ENCODE measurements at regions not wholly inside any gene's neighbourhood (a gene's known extent, or its start where the extent isn't known, plus 50 kb on each side); places are given as distances from the start of the nearest gene placed in this dataset.
"Not testable (repeated sequence)": the region's sequence is repeated elsewhere in the genome, so short reads cannot be mapped to it uniquely, and the experiment has no call there.

DNA sequence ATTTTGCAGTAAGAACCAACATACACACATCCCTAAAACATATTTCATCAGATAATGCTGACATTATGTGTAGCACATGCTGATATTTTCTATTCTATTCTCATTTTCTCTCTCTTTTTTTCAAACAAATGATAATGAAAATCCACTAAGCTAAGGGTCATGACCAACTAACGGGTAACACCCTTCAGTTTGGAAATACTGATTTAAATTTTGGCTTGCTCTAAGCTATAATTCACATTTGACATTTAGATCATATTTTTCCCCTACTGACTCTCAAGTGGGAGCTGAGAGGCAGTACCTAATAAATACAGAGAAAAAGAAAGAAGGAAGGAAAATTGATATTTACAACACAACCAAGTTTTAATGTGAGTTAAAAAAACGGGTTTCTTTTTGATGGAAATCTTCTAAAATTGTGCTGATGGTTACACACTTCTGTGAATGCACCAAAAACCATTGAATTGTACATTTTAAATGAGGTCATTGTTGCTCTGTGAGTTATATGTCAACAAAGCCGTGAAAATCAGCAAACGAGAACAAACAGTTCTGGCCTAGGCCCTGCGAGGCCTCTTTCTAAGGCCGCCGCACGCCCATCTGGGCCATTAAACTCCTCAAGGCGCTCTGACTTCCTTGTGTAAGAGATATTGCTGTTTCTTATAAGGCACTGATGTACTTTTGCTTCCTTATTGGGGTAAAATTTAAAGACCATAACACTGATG is 124.2 kb downstream of the GALR1 start:
- no peak for DNase-seq (ENCODE audit: low read depth)

DNA sequence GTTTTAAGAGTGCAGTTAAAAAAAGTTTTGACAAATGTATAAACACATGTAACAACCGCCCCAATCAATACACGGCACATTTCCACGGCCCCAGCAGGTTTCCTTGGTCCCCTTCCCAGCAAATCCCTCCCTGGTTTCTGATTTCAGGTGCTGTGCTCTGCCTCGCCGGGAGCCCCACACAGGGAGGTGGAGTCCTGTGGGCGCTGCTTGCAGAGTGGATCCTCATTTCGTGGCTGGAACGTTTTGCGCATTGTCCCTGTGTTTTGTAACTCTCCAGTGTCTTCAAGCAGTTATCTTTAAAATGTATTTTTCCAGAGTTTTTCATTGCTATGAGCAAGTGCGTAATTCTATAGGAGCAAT is 124.8 kb downstream of the GALR1 start:
- DNase-seq (ENCODE audit: low read depth): no peak

DNA sequence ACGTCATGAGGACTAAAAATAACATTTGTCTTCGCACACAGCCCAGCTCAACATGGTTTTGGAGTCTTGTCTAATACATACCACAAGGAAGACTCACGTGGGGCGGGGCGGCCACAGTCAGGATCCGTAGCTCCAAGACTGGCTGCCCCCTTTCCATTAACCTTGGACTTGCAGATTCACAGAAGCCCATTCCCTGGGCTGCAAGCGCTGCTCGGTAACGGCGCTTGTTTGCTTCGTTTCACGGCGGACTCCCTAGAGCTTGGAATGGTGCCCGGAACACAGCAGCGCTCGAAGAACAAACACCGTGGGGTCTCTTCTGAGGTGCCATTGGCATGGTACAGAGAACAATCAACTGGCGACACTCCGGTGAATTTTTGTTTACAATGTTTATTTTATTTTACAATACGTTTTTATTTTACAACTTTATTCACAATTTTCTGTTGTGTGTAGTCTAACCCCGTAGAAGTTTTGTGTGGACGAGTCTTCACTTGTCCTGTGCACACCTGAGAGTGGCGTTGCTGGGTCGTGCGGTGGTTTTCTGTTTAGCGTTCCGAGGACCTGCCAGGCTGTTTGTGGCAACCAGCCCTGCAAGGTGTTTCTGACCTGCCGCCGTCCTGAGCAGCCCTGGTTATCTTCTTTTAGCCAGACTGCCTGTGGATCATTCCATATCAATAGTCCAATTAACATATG is 126.5 kb downstream of the GALR1 start:
- no peak for DNase-seq (ENCODE audit: low read depth)

DNA sequence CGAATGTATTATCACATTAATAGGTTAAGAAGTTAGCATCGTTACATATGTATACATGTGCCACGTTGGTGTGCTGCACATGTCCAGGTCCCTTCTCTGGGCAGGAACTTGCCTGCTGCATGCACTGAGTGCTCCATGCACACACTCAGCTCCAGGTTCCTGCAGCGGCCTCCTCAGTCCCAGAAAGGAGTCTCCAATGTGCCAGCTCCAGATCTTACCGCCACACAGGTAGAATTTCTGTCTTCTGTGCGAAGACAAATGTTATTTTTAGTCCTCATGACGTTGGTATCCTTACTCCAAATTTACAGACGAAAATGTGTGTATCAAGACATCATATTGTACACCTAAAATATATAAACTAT is 127.1 kb downstream of the GALR1 start:
- no peak for DNase-seq (ENCODE audit: low read depth)

DNA sequence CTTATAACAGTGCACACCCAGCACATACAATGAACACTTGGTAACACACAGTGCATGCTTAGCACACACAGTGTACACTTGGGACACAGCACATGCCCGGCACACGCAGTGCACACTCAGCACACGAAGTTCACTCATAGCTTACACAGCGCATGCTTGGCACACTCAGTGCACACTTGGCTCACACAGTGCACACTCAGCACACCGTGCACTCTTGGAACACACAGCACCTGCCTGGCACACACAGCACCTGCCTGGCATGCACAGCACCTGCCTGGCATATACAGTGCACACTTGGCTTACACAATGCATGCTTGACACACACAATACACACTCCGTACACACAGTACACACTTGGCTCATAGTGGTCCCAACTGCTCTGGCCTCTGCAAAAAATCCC is 128.2 kb downstream of the GALR1 start:
- no peak for DNase-seq (ENCODE audit: low read depth)

DNA sequence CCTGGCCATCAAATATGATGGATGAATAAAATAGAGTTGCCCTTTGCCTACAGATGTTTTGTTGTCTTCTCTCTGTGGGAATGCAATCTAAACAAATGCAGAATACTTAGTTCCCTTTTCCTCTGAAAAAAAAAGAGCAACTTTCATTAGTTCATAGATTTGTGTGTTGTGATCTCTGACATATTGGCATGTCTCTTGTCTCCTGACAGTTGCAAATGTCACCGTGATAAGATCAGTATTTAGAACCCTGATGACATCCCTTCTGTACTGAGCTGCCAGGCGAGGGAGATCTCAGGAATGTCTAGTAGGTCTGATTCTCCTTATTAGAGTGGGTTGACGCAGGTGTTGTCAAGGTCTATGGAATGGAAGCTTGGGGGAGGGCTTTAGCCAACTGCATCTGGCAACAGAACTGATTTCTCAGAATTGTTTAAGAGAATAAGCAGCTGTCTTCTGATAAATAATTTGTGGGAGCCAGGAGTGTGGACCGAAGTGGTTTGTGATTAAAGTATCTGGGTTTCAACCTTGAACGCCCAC is 130.4 kb downstream of the GALR1 start:
- DNase-seq (ENCODE audit: low read depth): no peak

DNA sequence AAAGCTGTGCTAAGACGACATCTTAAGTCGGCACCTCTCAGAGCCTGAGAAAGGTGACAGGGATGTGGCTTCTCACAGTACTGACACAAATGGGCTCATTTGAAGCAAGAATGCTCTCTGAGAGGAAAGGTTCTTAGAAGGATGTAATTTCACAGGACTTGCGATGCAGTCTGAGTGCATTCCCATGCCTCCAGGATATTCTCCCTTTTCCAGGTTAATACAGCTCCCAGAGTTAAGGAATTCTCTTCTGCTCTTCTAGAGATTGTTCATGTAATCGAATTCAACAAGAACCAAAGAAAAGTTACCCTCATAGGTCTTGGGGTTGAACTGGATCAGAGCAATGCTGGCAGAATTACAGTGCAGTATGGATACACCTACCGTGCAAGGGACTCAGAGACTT is 131.0 kb downstream of the GALR1 start:
- DNase-seq (ENCODE audit: low read depth): no peak

DNA sequence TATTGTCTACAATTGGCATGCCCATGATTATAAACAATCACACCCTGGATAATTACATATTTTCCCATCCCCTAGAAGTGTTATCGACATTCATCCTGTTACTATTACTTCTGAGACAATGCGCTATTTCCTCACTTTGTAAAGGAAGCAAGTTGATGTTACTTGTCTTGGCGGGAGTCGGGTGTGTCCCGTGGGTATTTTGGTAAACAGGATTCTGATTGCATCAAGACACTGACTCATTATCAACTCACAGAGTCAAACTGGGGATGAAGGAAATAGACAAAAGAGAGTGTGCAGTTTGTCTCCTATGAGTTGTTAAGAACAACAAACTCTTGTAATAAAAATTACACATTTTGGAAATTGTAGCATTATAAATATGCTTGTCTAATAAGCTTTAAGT is 142.7 kb downstream of the GALR1 start:
- DNase-seq (ENCODE audit: low read depth): no peak

DNA sequence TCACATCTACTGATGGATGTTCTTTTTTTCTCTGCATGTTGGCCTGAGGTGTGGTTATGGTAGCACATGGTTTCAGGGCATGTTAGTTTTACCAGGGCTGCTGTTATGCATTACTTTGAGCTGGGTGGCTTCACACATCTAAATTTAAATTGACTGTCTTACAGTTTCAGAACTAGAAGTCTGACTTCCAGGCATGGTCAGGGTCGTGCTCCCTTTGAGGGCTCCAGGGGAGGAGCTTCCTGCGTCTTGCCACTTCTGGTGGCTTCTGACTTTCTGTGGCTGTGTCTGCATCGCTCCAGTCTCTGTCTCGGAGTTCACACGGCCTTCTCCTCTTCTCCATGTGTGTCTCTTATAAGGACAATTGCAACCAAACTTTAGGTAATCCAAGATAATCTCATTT is 143.9 kb downstream of the GALR1 start:
- DNase-seq (ENCODE audit: low read depth): no peak

DNA sequence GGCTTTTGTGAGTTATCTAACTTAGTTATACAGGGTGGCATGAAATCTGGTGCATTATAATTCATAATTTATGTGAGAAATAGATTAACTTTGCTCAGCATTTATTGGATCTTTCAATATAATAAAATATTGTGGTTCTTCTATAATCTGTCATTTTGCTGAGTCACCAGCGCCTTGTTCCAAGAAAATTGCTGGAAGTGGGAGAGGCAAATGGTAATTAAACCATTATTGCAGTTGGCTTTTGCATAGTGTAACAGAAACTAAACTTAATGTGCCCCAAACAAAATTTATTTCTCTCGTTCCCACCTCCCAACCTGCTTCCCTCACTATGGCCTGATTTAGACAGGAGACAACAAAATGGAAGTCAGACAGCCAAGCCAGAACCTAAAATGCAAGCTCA is 146.3 kb downstream of the GALR1 start:
- no peak for DNase-seq (ENCODE audit: low read depth)

DNA sequence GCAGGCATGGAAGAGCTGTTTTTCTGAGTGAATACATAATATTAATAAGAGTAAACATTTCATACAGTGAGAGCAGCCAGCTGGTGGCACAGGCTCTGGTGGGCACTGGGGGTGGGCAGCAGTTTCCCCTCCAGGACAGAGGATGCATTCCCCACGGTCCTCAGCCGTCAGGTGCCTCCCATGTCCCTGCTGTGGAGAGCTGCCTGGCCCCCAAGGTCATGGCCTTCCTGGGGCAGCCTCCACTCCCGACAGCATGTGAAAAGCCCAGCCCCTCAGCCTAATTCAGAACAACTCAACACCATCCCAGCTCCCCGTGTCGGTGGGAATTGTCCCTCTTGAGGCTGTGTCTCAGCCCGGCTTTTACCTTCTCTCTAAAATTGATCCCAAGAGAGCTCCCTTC is 147.4 kb downstream of the GALR1 start:
- DNase-seq (ENCODE audit: low read depth): no peak

DNA sequence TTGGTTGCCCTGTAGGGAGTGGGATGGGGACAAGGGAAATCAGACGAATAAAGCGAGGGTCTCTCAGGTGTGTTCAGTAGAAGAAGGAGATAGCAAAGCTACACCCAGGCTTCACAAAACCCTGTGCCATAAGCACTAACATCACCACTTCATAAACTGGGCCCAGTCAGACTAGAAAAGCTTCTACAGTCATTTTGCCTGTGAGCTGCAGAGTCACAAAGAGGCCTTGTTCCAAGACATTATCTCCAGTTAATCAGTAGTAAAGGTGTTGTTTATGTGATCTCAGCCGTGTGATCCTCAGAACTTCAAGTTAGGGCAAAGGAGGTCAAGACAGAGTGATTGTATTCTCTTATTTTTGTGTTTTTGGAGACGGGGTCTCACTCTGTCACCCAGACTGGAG is 148.0 kb downstream of the GALR1 start:
- no peak for DNase-seq (ENCODE audit: low read depth)

DNA sequence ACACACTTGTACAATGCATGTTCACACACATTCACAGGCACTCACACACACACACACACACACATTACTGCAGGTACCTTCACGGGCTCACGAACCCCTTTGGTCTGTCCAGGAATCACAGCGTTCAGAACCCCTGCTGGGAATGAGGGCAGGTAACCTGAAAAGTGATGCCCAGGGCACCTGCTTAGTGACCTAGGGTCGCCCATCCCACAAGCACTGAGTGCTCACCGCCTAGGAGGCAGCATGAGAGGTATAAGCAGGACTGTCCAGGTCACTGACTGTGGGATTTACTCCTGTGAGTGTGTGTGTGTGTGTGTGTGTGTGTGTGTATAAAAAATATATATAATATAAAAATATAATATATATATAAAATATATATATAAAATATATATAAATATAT is 150.9 kb downstream of the GALR1 start:
- no peak for DNase-seq (ENCODE audit: low read depth)

DNA sequence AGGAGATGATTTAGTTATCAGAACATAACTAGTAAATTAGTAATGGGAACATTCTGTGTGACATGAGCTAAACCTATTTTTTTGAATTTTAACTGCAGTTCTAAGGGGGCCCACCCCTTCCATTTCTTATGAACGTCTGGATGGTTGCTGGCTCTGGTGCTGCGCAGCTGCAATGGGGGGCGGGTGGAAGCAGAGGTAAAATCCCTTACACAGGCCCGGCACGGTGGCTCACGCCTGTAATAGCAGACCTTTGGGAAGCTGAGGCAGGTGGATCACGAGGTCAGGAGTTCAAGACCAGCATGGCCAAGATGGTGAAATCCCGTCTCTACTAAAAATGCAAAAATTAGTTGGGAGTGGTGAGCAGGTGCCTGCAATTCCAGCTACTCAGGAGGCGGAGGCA is 151.5 kb downstream of the GALR1 start:
- no peak for DNase-seq (ENCODE audit: low read depth)

DNA sequence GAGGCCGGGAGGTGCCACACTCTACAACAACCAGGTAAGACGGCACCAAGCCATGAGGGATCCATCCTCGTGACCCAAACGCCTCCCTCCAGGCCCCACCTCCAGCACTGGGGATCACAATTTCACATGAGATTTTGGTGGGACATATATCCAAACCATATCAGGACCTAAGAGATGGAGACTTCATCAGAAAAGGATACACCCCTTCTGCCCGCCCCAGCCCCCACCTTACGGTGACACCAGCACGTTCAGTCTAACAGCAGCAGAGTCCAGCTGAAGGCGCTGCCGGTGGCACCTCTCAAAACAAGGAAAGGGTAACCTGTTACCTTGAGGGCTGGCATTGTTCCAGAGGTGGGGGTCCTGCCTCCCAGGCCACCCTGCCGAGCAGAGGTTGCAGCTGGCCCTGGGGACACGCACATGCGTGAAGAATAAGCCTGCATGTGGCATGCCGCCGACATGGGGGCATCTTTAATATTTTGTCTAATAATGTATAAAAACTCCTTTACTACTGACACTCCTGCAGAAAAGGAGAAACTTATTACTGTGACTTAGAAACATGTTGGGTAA is 154.4 kb downstream of the GALR1 start:
- DNase-seq (ENCODE audit: low read depth): no peak

DNA sequence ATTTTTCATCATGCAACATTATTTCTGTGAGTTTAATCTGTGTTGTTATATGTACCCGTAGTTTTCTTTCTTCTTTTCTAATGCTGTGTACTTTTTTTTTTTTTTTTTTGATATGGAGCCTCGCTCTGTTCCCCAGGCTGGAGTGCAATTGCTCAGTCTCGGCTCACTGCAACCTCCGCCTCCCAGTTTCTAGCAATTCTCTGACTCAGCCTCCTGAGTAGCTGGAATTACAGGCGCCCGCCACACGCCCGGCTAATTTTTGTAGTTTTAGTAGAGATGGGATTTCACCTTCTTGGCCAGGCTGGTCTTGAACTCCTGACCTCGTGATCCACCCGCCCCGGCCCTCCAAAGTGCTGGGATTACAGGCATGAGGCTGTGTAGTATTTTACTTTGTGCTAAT is 155.4 kb downstream of the GALR1 start:
- DNase-seq (ENCODE audit: low read depth): no peak

DNA sequence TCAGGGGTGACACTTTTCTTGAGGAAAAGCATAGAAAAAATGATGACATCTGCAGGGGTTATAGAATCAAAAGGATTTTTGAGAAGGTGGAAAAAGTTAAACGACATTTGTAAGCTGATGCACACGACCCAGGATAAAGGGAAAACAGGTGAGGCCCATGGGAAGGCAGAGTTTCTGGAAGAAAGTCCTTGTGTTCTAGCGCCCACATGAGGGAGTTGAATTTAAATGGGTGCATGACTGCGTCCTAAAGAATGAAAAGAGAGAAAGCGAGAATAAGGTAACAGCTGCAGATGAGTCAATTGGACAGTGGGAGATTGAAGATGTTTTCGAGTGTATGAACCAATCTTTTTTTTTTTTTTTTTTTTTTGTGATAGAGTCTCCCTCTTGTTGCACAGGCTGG is 158.1 kb downstream of the GALR1 start:
- DNase-seq (ENCODE audit: low read depth): no peak

DNA sequence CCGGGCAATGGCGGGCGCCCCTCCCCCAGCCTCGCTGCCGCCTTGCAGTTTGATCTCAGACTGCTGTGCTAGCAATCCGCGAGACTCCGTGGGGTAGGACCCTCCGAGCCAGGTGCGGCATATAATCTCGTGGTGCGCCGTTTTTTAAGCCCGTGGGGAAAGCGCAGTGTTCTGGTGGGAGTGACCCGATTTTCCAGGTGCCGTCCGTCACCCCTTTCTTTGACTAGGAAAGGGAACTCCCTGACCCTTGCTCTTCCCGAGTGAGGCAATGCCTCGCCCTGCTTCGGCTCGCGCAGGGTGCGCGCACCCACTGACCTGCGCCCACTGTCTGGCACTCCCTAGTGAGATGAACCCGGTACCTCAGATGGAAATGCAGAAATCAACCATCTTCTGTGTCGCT is 171.9 kb downstream of the GALR1 start:
- DNase-seq (ENCODE audit: low read depth): not testable (repeated sequence)

DNA sequence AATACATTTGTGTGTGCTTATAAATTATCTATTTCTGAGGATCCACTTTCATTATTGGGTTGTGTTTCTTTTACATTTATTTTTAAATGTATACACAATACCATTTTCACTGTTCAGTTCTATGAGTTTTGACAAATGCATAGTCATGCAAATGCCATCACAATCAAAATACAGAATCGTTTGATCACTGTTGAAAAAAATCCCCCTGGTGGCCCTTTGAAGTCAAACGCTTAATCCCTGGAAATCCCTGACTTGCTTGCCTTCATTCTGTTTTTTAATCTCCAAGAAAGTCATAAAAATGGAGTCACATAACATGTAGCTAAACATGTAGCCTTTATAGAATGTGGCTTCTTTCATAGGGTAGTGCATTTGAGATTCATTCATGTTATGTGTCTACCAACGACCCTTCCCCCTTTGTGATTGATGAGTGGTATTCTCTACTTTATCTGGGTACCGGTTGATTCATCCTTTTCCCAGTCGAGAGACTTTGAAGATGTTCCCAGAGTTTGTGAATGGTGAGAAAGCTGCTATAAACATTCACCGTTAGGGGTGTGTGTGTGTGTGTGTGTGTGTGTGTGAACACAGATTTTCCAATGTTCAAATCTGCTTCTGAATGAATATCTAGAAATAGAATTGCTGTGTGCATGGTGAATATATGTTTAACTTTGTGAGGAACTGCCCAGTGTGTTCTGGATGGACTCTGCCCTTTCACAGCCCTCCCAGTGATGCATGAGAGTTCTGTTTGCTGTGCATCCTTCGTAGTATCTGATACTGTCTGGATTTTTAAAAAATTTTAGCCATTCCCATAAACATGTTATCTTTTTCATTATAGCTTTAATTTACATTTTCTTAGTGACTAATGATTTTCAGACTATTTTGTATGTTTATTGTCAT is 173.6 kb downstream of the GALR1 start:
- DNase-seq (ENCODE audit: low read depth): no peak

DNA sequence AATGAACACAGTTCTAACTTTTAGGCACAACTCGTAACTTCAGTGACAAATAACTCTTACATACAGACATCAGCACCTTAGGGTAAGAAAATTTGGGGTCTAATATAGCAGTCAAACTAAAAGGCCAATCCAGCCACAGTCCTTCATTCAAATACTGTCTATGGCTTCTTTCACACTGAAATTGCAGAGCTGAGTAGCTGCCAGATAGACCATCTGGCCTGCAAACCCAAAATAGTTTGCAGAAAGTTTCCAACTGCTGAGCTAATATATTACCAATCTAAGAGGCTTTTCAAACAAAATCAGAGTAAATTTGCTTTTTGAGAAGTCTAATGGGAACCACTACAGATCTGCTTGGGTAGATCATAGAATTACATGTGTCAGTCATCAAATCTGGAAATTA is 183.4 kb downstream of the GALR1 start:
- DNase-seq (ENCODE audit: low read depth): no peak

DNA sequence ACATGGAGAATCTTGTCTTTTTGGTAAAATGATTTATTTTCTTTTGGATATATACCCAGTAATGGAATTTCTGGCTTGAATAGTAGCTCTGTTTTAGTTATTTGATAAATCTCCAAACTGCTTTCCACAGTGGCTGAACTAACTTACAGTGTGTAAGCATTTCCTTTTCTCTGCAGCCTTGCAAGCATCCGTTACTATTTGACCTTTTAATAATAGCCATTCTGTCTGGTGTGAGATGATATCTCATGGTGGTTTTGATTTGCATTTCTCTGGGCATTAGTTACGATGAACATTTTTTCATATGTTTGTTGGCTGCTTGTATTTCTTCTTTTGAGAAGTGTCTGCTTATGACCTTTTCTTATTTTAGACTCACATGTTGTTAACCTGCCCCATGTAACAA is 190.2 kb downstream of the GALR1 start:
- no peak for DNase-seq (ENCODE audit: low read depth)

DNA sequence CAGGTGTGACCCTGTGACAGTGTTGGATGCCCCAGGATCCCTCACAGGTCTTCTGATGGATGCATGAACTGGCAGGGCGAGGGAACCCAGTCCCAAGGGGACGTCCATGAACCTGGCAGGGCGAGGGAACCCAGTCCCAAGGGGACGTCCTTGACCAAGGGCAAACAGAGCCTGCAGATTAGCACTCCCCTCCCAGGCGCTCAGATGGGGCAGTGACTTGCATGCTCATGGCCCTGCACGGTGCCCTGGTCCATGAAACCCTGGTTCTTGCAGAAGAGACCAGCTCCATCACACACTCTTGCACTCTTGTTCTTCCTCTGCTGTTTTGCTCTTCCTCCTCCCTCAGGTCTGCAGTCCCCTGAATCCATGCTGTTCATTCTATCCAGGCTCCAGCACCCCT is 192.7 kb downstream of the GALR1 start:
- DNase-seq (ENCODE audit: low read depth): no peak

DNA sequence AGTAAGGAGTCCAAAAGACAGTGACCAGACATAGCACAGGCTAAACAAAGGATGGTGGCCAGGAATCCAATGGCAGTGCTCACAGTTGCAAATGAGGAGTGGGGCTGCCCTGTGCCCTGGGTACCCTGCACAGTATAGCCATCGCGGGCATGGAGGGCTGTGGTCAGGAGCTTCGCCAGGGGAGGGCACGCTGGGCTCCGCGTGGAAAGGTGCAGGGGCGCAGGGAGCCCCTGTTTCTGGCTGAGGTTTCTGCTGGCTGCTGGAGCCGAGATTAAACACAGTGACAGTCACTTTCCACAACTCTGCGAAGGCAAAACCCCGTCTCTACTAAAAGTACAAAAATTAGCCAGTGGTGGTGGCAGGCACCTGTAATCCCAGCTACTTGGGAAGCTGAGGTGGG is 194.7 kb downstream of the GALR1 start:
- no peak for DNase-seq (ENCODE audit: low read depth)

Measured in amniotic epithelial cell (primary cell).